ENCODE measurements at regions not wholly inside any gene's neighbourhood (a gene's known extent, or its start where the extent isn't known, plus 50 kb on each side); places are given as distances from the start of the nearest gene placed in this dataset.

GRCh38 chr5:61622156-61622555, 290.1 kb downstream of the ZSWIM6 start:
- DNase-seq, result no peak

GRCh38 chr5:61623401-61624069, 291.5 kb downstream of the ZSWIM6 start:
- DNase-seq, result no peak

- DNase-seq, result no peak
Observed at GRCh38 chr5:61624553-61625136, 292.6 kb downstream of the ZSWIM6 start.

- no peak for DNase-seq
Observed at GRCh38 chr5:61625137-61625561, 293.1 kb downstream of the ZSWIM6 start.

GRCh38 chr5:61625681-61626621, 293.9 kb downstream of the ZSWIM6 start:
- DNase-seq, result peak; percentile 21 to 79 (median 38)

- DNase-seq, result no peak
Observed at GRCh38 chr5:61626639-61627282, 294.7 kb downstream of the ZSWIM6 start.

- DNase-seq, result no peak
Observed at GRCh38 chr5:61627531-61627930, 295.5 kb downstream of the ZSWIM6 start.

- DNase-seq, result no peak
Observed at GRCh38 chr5:61630908-61631307, 298.9 kb downstream of the ZSWIM6 start.

GRCh38 chr5:61631438-61631941, 299.4 kb downstream of the ZSWIM6 start:
- peak in 2 of 3 donors; percentile 31 to 68 for DNase-seq

- DNase-seq, result no peak
Observed at GRCh38 chr5:61632064-61632463, 300.0 kb downstream of the ZSWIM6 start.

GRCh38 chr5:61635271-61635670, 303.2 kb downstream of the ZSWIM6 start:
- DNase-seq, result no peak

GRCh38 chr5:61637566-61637965, 305.5 kb downstream of the ZSWIM6 start:
- no peak for DNase-seq

GRCh38 chr5:61638476-61638875, 306.4 kb downstream of the ZSWIM6 start:
- DNase-seq, result no peak

GRCh38 chr5:61640179-61641021, 308.3 kb downstream of the ZSWIM6 start:
- DNase-seq, result no peak

GRCh38 chr5:61641748-61642565, 309.9 kb downstream of the ZSWIM6 start:
- DNase-seq, result no peak

GRCh38 chr5:61647672-61648071, 315.6 kb downstream of the ZSWIM6 start:
- no peak for DNase-seq

- DNase-seq, result no peak
Observed at GRCh38 chr5:61649231-61649630, 317.2 kb downstream of the ZSWIM6 start.

GRCh38 chr5:61649971-61650370, 317.9 kb downstream of the ZSWIM6 start:
- DNase-seq, result no peak

GRCh38 chr5:61650661-61651060, 318.6 kb downstream of the ZSWIM6 start:
- DNase-seq, result no peak

GRCh38 chr5:61651195-61651594, 319.1 kb downstream of the ZSWIM6 start:
- DNase-seq, result no peak

All from muscle of back (tissue), 3 donors.